OCI-LY7 (cell line): ENCODE measurements at regions not wholly inside any gene's neighbourhood (a gene's known extent, or its start where the extent isn't known, plus 50 kb on each side); places are given as distances from the start of the nearest gene placed in this dataset.

Source experiments
- CTCF ChIP-seq: fragments of 200-600 bp; sonication (generic); conservative IDR thresholded peaks from 2 replicates; pipeline ENCODE4 v1.5.1; 2014; ENCODE audit warnings: mild to moderate bottlenecking, antibody characterized with exemption, low read length, moderate library complexity, mixed read lengths
- EZH2phosphoT487 ChIP-seq: fragments of 200-600 bp; sonication (generic); IDR thresholded peaks from 2 replicates; pipeline ENCODE4 v1.6.1; 2018; ENCODE audit warnings: low read depth, borderline replicate concordance, mild to moderate bottlenecking, mixed run types, antibody characterized with exemption, low read length, moderate library complexity, mixed read lengths

DNA sequence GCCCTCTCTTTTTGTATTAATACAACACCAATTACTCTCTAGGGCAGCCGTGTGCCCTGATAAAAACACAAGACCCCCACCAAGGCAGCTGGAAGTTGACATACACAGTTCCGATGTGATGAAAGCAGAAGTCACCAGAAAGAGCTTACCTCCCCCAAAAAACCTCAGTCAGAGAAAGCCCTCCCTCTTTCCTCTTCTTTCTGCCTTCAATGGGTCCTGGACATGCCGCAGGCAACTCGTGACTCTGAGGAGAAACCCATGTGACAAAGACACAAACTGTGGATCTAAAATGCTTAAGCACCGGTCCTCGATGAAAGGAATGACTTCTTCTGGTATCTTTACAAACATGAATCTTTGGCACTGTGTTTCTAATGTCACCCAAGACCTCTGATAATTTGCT lies 117.7 kb upstream of the CCDC28A start:
- TF ChIP-seq CTCF (no peak), EZH2phosphoT487 (no peak)
